A549 (cell line): ENCODE measurements at regions not wholly inside any gene's neighbourhood (a gene's known extent, or its start where the extent isn't known, plus 50 kb on each side); places are given as distances from the start of the nearest gene placed in this dataset.

Experiments used
- MYC ChIP-seq: IDR thresholded peaks from 2 replicates; pipeline ENCODE4 v1.6.1; 2012; ENCODE audit warnings: mild to moderate bottlenecking, inconsistent platforms, low read length, improper control_type of control experiment, borderline replicate concordance
- POLR2A ChIP-seq: IDR thresholded peaks from 2 replicates; pipeline ENCODE4 v1.6.1; 2012; ENCODE audit warnings: mild to moderate bottlenecking, low read length
- TF ChIP-seq, protein P1 (sequence below): fragments of >200 bp; sonication (Bioruptor Twin); formaldehyde crosslinking; IDR thresholded peaks from 3 replicates; pipeline ENCODE4 v1.5.1; 2016

DNA sequence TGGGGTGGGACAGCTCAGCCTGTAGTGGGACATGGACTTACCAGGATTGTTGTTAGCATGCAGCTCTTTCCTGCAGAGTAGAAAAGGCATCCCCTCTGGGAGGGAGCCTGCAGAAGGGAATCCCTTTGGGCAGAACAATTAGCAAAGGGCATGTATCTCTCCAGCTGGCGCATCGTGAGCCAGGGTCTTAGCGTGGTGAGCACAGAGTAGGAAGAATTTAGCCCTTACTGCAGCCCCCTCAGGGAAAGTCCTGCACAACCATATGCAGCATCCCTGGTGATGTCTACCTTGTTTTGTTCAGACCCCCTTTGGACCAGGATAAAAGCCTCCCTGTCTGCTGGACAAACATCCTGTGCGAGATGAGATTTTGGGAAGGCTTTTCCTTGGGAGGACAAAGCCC is 292.1 kb downstream of the SLC4A3 start:
- TF ChIP-seq, protein P1, sequence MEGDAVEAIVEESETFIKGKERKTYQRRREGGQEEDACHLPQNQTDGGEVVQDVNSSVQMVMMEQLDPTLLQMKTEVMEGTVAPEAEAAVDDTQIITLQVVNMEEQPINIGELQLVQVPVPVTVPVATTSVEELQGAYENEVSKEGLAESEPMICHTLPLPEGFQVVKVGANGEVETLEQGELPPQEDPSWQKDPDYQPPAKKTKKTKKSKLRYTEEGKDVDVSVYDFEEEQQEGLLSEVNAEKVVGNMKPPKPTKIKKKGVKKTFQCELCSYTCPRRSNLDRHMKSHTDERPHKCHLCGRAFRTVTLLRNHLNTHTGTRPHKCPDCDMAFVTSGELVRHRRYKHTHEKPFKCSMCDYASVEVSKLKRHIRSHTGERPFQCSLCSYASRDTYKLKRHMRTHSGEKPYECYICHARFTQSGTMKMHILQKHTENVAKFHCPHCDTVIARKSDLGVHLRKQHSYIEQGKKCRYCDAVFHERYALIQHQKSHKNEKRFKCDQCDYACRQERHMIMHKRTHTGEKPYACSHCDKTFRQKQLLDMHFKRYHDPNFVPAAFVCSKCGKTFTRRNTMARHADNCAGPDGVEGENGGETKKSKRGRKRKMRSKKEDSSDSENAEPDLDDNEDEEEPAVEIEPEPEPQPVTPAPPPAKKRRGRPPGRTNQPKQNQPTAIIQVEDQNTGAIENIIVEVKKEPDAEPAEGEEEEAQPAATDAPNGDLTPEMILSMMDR: no peak
- TF ChIP-seq MYC (no peak), POLR2A (no peak)
